Omental fat pad (tissue), 3 donors: ENCODE measurements at regions not wholly inside any gene's neighbourhood (a gene's known extent, or its start where the extent isn't known, plus 50 kb on each side); places are given as distances from the start of the nearest gene placed in this dataset.

Source experiments
- ATAC-seq: fragments of 150-250 bp; one replicate; pipeline ENCODE4 v1.9.1; 2016; ENCODE audit warnings: mild to moderate bottlenecking, moderate library complexity; ENCODE audit not compliant: low FRiP score
- DNase-seq: peaks from one replicate; pipeline ENCODE4 v3.0.0-alpha.2; 2019; ENCODE audit warnings: low spot score
- CTCF ChIP-seq, 3 donors: fragments of 450-650 bp; IDR thresholded peaks; one replicate each; pipeline ENCODE4 v1.5.1; 2016 to 2017; ENCODE audit warnings: antibody characterized with exemption in 3 of 3, mild to moderate bottlenecking in 3 of 3, moderate library complexity in 2 of 3

DNA sequence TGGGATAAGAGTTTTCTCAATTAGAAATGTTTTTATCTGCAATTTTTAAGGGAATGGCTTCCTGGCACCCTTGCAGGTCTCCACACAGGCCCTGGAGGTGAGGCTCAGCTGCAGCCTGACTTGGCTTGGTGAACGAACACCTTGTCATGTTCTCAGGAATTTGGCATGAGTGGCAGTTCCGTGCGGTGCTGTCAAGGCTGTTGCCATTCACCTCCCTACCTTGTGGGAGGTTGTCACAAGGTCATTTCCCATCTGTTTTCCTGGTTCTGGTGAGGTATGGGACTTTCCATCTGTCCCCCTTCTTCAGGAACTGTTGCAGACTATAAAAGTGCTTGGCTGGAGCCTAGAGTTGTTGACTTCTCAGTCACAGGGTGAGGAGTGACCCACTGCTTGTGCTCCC is 82.9 kb downstream of the ELOVL4 start:
- DNase-seq (no peak), ATAC-seq (no peak)
- TF ChIP-seq CTCF (IDR thresholded peaks at IDR 0.05): no peak

DNA sequence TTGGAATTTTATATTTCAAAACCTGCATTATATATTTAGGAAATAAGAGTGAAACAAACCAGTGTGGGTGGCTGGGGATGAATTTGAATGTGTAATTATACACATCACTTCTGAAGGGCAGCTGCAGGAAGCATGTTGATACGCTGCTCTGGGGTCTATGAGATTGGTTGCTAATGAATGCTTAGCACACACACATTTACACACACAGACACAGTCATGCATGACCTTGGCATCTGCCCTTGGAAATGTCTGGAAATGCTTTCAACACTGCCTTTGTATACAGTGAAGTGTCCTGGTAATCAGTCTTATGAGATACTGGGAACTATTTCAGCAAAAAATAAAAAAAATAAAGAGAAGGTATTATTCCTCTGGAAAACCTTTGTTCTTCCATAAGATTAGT is 83.4 kb downstream of the ELOVL4 start:
- ATAC-seq: no peak
- DNase-seq: no peak
- no peak for TF ChIP-seq CTCF (IDR thresholded peaks at IDR 0.05)

- no peak for TF ChIP-seq CTCF (IDR thresholded peaks at IDR 0.05)
- DNase-seq (no peak), ATAC-seq (no peak)
These were observed 83.8 kb downstream of the ELOVL4 start for GRCh38 chr6:79863566-79863965.

DNA sequence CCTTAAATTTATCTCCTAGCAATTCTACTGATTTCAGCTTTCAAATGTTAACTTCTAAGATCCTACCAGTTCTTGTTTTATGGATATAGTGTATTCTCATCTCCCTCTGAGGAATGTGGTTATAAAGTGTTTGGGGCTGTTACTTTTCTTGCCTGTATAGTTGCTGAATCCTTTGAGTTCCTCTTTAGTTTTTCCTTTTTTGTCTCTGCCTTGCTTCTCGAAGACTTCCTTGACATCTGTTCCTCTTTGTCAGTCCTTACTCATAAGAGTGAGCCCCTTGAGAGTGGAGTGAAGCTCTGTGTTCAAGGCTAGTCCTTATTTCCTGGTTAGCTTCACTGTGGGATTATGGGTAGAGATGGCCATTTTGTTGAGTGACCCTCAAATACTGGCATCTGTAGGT is 84.6 kb downstream of the ELOVL4 start:
- DNase-seq (no peak), ATAC-seq (no peak)
- TF ChIP-seq CTCF (IDR thresholded peaks at IDR 0.05): no peak

- TF ChIP-seq CTCF (IDR thresholded peaks at IDR 0.05): no peak
- no peak for ATAC-seq
- no peak for DNase-seq
These were observed 85.2 kb downstream of the ELOVL4 start for GRCh38 chr6:79862126-79862525.

DNA sequence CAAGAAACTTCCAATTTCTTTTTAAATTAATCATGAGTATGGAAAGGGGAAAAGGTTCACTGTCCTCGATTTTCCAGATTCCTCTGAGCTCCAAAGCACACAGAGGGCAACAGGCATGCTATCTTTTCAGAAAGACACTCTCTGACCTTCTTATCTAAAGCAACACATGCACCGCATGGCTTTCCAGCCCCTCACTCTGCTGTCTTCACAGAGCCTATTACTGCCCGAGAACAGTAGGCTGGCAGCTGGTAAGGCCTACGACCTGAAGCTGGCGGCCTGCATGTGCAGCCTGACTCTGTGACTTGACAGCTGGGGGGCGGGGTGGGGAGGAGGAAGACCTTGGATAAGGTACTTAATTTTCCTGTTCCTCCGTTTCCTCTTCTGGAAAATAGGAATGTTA is 86.3 kb downstream of the ELOVL4 start:
- TF ChIP-seq CTCF (IDR thresholded peaks at IDR 0.05): no peak
- ATAC-seq (no peak), DNase-seq (no peak)

DNA sequence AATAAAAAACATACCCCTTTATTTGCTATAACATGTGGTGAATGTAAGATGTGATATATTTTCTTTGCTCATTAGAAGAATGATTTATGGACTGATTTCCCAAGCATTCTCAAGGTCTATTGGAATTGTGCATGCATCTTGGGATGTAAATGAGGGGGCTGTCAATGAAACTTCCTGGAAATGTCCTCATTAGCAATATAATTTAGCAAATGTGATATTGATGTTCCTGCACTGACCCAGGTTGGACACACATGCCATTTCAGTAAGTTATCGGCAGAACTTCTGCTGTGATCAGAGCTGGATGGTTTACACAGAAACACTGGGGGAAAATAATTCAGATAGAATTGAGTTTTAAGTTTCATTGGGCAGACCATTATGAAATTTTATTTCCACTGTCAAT is 99.9 kb downstream of the ELOVL4 start:
- no peak for ATAC-seq
- no peak for TF ChIP-seq CTCF (IDR thresholded peaks at IDR 0.05)
- DNase-seq: no peak
